SK-N-SH treated with all-trans-retinoic acid at 6 μM for 48 hours (cell line): ENCODE measurements at regions not wholly inside any gene's neighbourhood (a gene's known extent, or its start where the extent isn't known, plus 50 kb on each side); places are given as distances from the start of the nearest gene placed in this dataset.

Experiments
- ATAC-seq: fragments of 200-7000 bp; cut with Tn5 transposase; 3 replicates; pipeline ENCODE4 v1.9.1; 2020; ENCODE audit warnings: mild to moderate bottlenecking, moderate library complexity
- ARNTL ChIP-seq: fragments of 450-650 bp; formaldehyde crosslinking; IDR thresholded peaks from 2 replicates; pipeline ENCODE4 v1.5.0; 2020; ENCODE audit warnings: low read depth, mild to moderate bottlenecking, moderate library complexity, borderline replicate concordance
- BACH2 ChIP-seq: fragments of 250-450 bp; sonication (Bioruptor Pico); IDR thresholded peaks from 2 replicates; pipeline ENCODE4 v1.9.0; 2021; ENCODE audit warnings: mild to moderate bottlenecking, borderline replicate concordance
- CSDC2 ChIP-seq: fragments of 250-450 bp; sonication (Bioruptor Pico); IDR thresholded peaks from 2 replicates; pipeline ENCODE4 v1.5.0; 2020; ENCODE audit warnings: mild to moderate bottlenecking, moderate library complexity
- CSRNP3 ChIP-seq: fragments of 250-450 bp; sonication (Bioruptor Pico); IDR thresholded peaks from 2 replicates; pipeline ENCODE4 v1.5.1; 2021; ENCODE audit warnings: mild to moderate bottlenecking, moderate library complexity
- ESRRG ChIP-seq: fragments of 250-450 bp; sonication (Bioruptor Pico); IDR thresholded peaks from 2 replicates; pipeline ENCODE4 v1.6.1; 2021; ENCODE audit warnings: mild to moderate bottlenecking
- GLIS3 ChIP-seq: fragments of 250-450 bp; sonication (Bioruptor Pico); IDR thresholded peaks from 2 replicates; pipeline ENCODE4 v1.5.0; 2020; ENCODE audit warnings: mild to moderate bottlenecking, moderate library complexity
- OSR1 ChIP-seq: fragments of 250-450 bp; sonication (Bioruptor Pico); IDR thresholded peaks from 2 replicates; pipeline ENCODE4 v1.8.0; 2022; ENCODE audit warnings: moderate library complexity, mild to moderate bottlenecking, inconsistent platforms
- PATZ1 ChIP-seq: fragments of 250-450 bp; sonication (Bioruptor Pico); IDR thresholded peaks from 2 replicates; pipeline ENCODE4 v1.8.0; 2020; ENCODE audit warnings: mild to moderate bottlenecking, moderate library complexity, borderline replicate concordance
- POU6F1 ChIP-seq: fragments of 250-450 bp; sonication (Bioruptor Pico); IDR thresholded peaks from 2 replicates; pipeline ENCODE4 v1.8.0; 2021; ENCODE audit warnings: low read depth, mild to moderate bottlenecking, moderate library complexity, borderline replicate concordance
- PPARA ChIP-seq: fragments of 250-450 bp; sonication (Bioruptor Pico); IDR thresholded peaks from 2 replicates; pipeline ENCODE4 v1.5.0; 2020; ENCODE audit warnings: mild to moderate bottlenecking, borderline replicate concordance
- RARB ChIP-seq: fragments of 250-450 bp; sonication (Bioruptor Pico); IDR thresholded peaks from 2 replicates; pipeline ENCODE4 v1.8.0; 2021; ENCODE audit warnings: mild to moderate bottlenecking, moderate library complexity
- SNAI2 ChIP-seq: fragments of 250-450 bp; sonication (Bioruptor Pico); IDR thresholded peaks from 2 replicates; pipeline ENCODE4 v1.5.0; 2020; ENCODE audit warnings: mild to moderate bottlenecking, moderate library complexity
- TOX ChIP-seq: fragments of 250-450 bp; sonication (Bioruptor Pico); IDR thresholded peaks from 2 replicates; pipeline ENCODE4 v1.8.0; 2021; ENCODE audit warnings: mild to moderate bottlenecking, moderate library complexity, borderline replicate concordance
- TSHZ2 ChIP-seq: fragments of 250-450 bp; sonication (Bioruptor Pico); IDR thresholded peaks from 2 replicates; pipeline ENCODE4 v1.5.0; 2020; ENCODE audit warnings: mild to moderate bottlenecking, moderate library complexity
- ZC3H10 ChIP-seq: fragments of 250-450 bp; sonication (Bioruptor Pico); IDR thresholded peaks from 2 replicates; pipeline ENCODE4 v1.5.1; 2021; ENCODE audit warnings: mild to moderate bottlenecking, moderate library complexity
- ZFP3 ChIP-seq: fragments of 250-450 bp; sonication (Bioruptor Pico); IDR thresholded peaks from 2 replicates; pipeline ENCODE4 v1.5.0; 2020; ENCODE audit warnings: mild to moderate bottlenecking, moderate library complexity
- ZNF565 ChIP-seq: fragments of 450-650 bp; formaldehyde crosslinking; conservative IDR thresholded peaks from 2 replicates; pipeline ENCODE4 v1.5.0; 2020; ENCODE audit warnings: low read depth, mild to moderate bottlenecking, moderate library complexity
- ZNF70 ChIP-seq: fragments of 450-650 bp; formaldehyde crosslinking; IDR thresholded peaks from 2 replicates; pipeline ENCODE4 v1.5.0; 2020; ENCODE audit warnings: mild to moderate bottlenecking, moderate library complexity
- ZNF8 ChIP-seq: fragments of 450-650 bp; formaldehyde crosslinking; IDR thresholded peaks from 2 replicates; pipeline ENCODE4 v1.5.0; 2020; ENCODE audit warnings: mild to moderate bottlenecking, moderate library complexity

- ATAC-seq: peak; percentile 81
- TF ChIP-seq ZNF70 (CRISPR knock-in tag) (no peak), TSHZ2 (CRISPR knock-in tag) (no peak), ZNF8 (CRISPR knock-in tag) (no peak), POU6F1 (CRISPR knock-in tag) (no peak), ESRRG (no peak), PATZ1 (no peak), TOX (no peak), OSR1 (CRISPR knock-in tag) (no peak), GLIS3 (CRISPR knock-in tag) (no peak), PPARA (no peak), SNAI2 (CRISPR knock-in tag) (no peak), RARB (CRISPR knock-in tag) (no peak), CSDC2 (CRISPR knock-in tag) (no peak), ZC3H10 (CRISPR knock-in tag) (no peak), ZNF565 (CRISPR knock-in tag) (no peak), BACH2 (CRISPR knock-in tag) (no peak)
Observed at GRCh38 chrX:68989865-68990606, 161.2 kb downstream of the EFNB1 start.

- ATAC-seq: peak; percentile 30; the same call in 2 of the 3 replicates
- TF ChIP-seq PPARA: no peak
- TF ChIP-seq ZNF565 (CRISPR knock-in tag): no peak
Observed at GRCh38 chrX:68989456-68989855, 160.6 kb downstream of the EFNB1 start.

GRCh38 chrX:68988865-68989264, 160.0 kb downstream of the EFNB1 start:
- ATAC-seq: no peak
- TF ChIP-seq ZFP3 (no peak), OSR1 (CRISPR knock-in tag) (no peak), ZNF565 (CRISPR knock-in tag) (no peak), ZNF8 (CRISPR knock-in tag) (no peak), TOX (no peak), ZC3H10 (CRISPR knock-in tag) (no peak), ARNTL (CRISPR knock-in tag) (no peak), RARB (CRISPR knock-in tag) (no peak), SNAI2 (CRISPR knock-in tag) (no peak), GLIS3 (CRISPR knock-in tag) (no peak), ESRRG (no peak), POU6F1 (CRISPR knock-in tag) (no peak), BACH2 (CRISPR knock-in tag) (no peak), CSRNP3 (CRISPR knock-in tag) (no peak)
